ENCODE measurements at regions not wholly inside any gene's neighbourhood (a gene's known extent, or its start where the extent isn't known, plus 50 kb on each side); places are given as distances from the start of the nearest gene placed in this dataset.

- Histone ChIP-seq H3K27me3 (no peaks in the 10 kb centered on the region), H3K9ac (no peak overlapping the region), H3K9me3 (replicated peaks in 1 of 11) (peaks cover 0 to 4% (median 0%) of the 10 kb centered on the region in 11 experiments; a peak in 1 of 22 replicates), H3K4me3 (no peak overlapping the region), H3K27ac (no peak overlapping the region), H3K36me3 (no peaks in the 10 kb centered on the region), H3K4me2 (no peak overlapping the region), H3K4me1 (no peaks in the 10 kb centered on the region), H4K20me1 (no peaks in the 10 kb centered on the region)
- no peak for TF ChIP-seq Cebpa-rat (IDR thresholded peaks at IDR 0.05)
Observed at GRCh38 chr5:74506119-74506518, 134.4 kb downstream of the ENC1 start.

- H3K4me1 ChIP-seq: no peaks in the 10 kb centered on the region
- H3K36me3 ChIP-seq: no peaks in the 10 kb centered on the region
- no peak overlapping the region for H3K9ac ChIP-seq
- no peak overlapping the region for H3K4me3 ChIP-seq
- no peak overlapping the region for H3K27ac ChIP-seq
- H3K4me2 ChIP-seq: no peak overlapping the region
- H3K9me3 ChIP-seq (replicated peaks in 1 of 11): peaks cover 0 to 4% (median 0%) of the 10 kb centered on the region in 11 experiments; a peak in 1 of 22 replicates
- no peaks in the 10 kb centered on the region for H4K20me1 ChIP-seq
- H3K27me3 ChIP-seq: no peaks in the 10 kb centered on the region
- TF ChIP-seq Cebpa-rat (IDR thresholded peaks at IDR 0.05): no peak
Observed at GRCh38 chr5:74504463-74504862, 136.1 kb downstream of the ENC1 start.

- H3K36me3 ChIP-seq: no peaks in the 10 kb centered on the region
- H3K4me2 ChIP-seq: no peak overlapping the region
- TF ChIP-seq Cebpa-rat (IDR thresholded peaks at IDR 0.05): no peak
- H3K4me3 ChIP-seq: no peak overlapping the region
- peaks cover 0 to 3% (median 0%) of the 10 kb centered on the region in 10 experiments; a peak in 1 of 20 replicates for H3K4me1 ChIP-seq
- H4K20me1 ChIP-seq: no peaks in the 10 kb centered on the region
- no peaks in the 10 kb centered on the region for H3K27me3 ChIP-seq
- H3K9ac ChIP-seq: no peak overlapping the region
- peaks cover 0 to 4% (median 0%) of the 10 kb centered on the region in 11 experiments; a peak in 1 of 22 replicates for H3K9me3 ChIP-seq (replicated peaks in 1 of 11)
- H3K27ac ChIP-seq: no peak overlapping the region
Observed at GRCh38 chr5:74502479-74502950, 138.0 kb downstream of the ENC1 start.

- Histone ChIP-seq H3K4me1 (peaks cover 0 to 4% (median 0%) of the 10 kb centered on the region in 10 experiments; a peak in 1 of 20 replicates), H3K27ac (no peak overlapping the region), H3K4me2 (no peak overlapping the region), H3K9ac (no peak overlapping the region), H4K20me1 (no peaks in the 10 kb centered on the region), H3K9me3 (replicated peaks in 1 of 11) (peaks cover 0 to 4% (median 0%) of the 10 kb centered on the region in 11 experiments; a peak in 1 of 22 replicates), H3K4me3 (no peak overlapping the region), H3K36me3 (no peaks in the 10 kb centered on the region), H3K27me3 (no peaks in the 10 kb centered on the region)
- TF ChIP-seq Cebpa-rat (IDR thresholded peaks at IDR 0.05): no peak
Observed at GRCh38 chr5:74501674-74502478, 138.7 kb downstream of the ENC1 start.

- Histone ChIP-seq H4K20me1 (no peaks in the 10 kb centered on the region), H3K4me1 (peaks cover 0 to 4% (median 0%) of the 10 kb centered on the region in 10 experiments; a peak in 1 of 20 replicates), H3K9ac (no peak overlapping the region), H3K36me3 (no peaks in the 10 kb centered on the region), H3K9me3 (replicated peaks in 1 of 11) (peaks cover 0 to 4% (median 0%) of the 10 kb centered on the region in 11 experiments; a peak in 1 of 22 replicates), H3K4me3 (no peak overlapping the region), H3K4me2 (no peak overlapping the region), H3K27ac (no peak overlapping the region), H3K27me3 (no peaks in the 10 kb centered on the region)
- TF ChIP-seq Cebpa-rat (IDR thresholded peaks at IDR 0.05): no peak
Observed at GRCh38 chr5:74500110-74500917, 140.2 kb downstream of the ENC1 start.

- H3K27ac ChIP-seq: no peak overlapping the region
- no peak overlapping the region for H3K9ac ChIP-seq
- peaks cover 0 to 4% (median 0%) of the 10 kb centered on the region in 10 experiments; a peak in 1 of 20 replicates for H3K4me1 ChIP-seq
- no peaks in the 10 kb centered on the region for H3K27me3 ChIP-seq
- no peaks in the 10 kb centered on the region for H4K20me1 ChIP-seq
- peaks cover 0 to 4% (median 0%) of the 10 kb centered on the region in 11 experiments; a peak in 1 of 22 replicates for H3K9me3 ChIP-seq (replicated peaks in 1 of 11)
- no peak for TF ChIP-seq Cebpa-rat (IDR thresholded peaks at IDR 0.05)
- no peaks in the 10 kb centered on the region for H3K36me3 ChIP-seq
- H3K4me3 ChIP-seq: no peak overlapping the region
- H3K4me2 ChIP-seq: no peak overlapping the region
Observed at GRCh38 chr5:74499256-74500050, 141.1 kb downstream of the ENC1 start.

GRCh38 chr5:74497706-74498105 is 142.8 kb downstream of the ENC1 start:
- H3K4me3 ChIP-seq: no peak overlapping the region
- no peaks in the 10 kb centered on the region for H3K36me3 ChIP-seq
- H3K9me3 ChIP-seq (replicated peaks in 1 of 11): no peaks in the 10 kb centered on the region
- H3K4me2 ChIP-seq: peak overlapping the region in 1 of 11 experiments; percentile 31; a peak in 3 of 22 replicates
- TF ChIP-seq Cebpa-rat (IDR thresholded peaks at IDR 0.05): no peak
- no peak overlapping the region for H3K9ac ChIP-seq
- H4K20me1 ChIP-seq: no peaks in the 10 kb centered on the region
- peaks cover 0 to 4% (median 0%) of the 10 kb centered on the region in 10 experiments; a peak in 1 of 20 replicates for H3K4me1 ChIP-seq
- no peaks in the 10 kb centered on the region for H3K27me3 ChIP-seq
- H3K27ac ChIP-seq: no peak overlapping the region

- Histone ChIP-seq H3K4me1 (peaks cover 4 to 17% (median 10%) of the 10 kb centered on the region in 10 experiments; a peak in 11 of 20 replicates), H3K4me3 (no peak overlapping the region), H3K27me3 (no peaks in the 10 kb centered on the region), H3K36me3 (no peaks in the 10 kb centered on the region), H3K27ac (no peak overlapping the region), H3K9ac (no peak overlapping the region), H3K4me2 (no peak overlapping the region), H3K9me3 (replicated peaks in 1 of 11) (no peaks in the 10 kb centered on the region), H4K20me1 (no peaks in the 10 kb centered on the region)
- no peak for TF ChIP-seq Cebpa-rat (IDR thresholded peaks at IDR 0.05)
Observed at GRCh38 chr5:74493411-74493810, 147.1 kb downstream of the ENC1 start.
